ENCODE measurements at regions not wholly inside any gene's neighbourhood (a gene's known extent, or its start where the extent isn't known, plus 50 kb on each side); places are given as distances from the start of the nearest gene placed in this dataset.
A peak's percentile ranks its signal among the peaks of the same experiment; 100 is the strongest.

DNA sequence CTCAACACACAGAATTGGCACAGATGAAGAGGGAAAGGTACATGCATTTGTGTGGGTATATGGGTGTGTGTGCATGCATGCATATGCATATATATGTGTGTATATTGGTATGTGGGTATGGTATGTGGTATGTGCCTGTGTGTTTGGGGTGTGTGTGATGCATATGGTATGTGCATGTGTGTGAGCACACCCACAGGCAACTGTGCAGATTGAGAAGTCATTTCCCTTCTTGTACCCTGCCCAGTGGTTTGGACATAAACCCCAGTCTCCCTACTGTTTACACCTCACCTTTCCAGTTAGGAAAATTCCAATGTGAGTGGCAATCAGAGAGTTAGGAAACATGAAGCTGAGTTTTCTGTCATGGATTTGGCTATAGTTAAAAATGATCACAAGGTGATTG, 178.0 kb downstream of the NXNL2 start:
- TF ChIP-seq, protein P1, sequence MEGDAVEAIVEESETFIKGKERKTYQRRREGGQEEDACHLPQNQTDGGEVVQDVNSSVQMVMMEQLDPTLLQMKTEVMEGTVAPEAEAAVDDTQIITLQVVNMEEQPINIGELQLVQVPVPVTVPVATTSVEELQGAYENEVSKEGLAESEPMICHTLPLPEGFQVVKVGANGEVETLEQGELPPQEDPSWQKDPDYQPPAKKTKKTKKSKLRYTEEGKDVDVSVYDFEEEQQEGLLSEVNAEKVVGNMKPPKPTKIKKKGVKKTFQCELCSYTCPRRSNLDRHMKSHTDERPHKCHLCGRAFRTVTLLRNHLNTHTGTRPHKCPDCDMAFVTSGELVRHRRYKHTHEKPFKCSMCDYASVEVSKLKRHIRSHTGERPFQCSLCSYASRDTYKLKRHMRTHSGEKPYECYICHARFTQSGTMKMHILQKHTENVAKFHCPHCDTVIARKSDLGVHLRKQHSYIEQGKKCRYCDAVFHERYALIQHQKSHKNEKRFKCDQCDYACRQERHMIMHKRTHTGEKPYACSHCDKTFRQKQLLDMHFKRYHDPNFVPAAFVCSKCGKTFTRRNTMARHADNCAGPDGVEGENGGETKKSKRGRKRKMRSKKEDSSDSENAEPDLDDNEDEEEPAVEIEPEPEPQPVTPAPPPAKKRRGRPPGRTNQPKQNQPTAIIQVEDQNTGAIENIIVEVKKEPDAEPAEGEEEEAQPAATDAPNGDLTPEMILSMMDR (IDR thresholded peaks at IDR 0.05; ENCODE audit: low read depth, low read length), result no peak
- DNase-seq (ENCODE audit: low read depth in 2 of 2), result no peak

DNA sequence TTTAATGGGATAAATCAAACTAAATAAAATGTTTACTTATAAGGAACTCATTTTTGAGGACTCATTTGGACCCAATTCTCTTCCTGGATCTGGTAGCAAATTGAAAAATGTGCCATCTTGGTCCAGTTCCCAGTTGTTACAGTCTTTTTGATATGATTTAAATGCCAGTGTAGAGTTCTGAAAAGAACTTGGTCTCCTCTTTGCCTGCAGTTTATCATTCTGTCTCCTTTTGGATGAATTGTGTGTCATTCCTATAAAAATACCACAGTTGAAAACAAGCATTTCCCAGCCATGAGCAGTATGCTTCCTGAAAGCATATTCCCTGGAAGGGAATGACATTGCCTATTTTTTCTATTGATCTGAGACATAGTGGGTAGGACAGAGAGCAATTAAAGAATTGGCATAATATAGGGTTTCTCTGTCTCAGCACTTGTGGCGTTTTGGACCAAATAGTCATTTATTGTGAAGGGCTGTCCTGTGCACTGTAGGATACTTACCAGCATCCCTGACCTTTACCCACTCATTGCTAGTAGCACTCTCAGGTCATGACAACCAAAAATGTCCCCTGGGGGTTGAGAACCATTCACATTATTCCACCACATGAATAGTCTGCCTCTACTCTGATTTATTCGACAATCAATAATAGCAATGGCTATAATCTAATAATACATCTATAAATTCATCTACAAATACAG, 181.8 kb downstream of the NXNL2 start:
- TF ChIP-seq, protein P1 (IDR thresholded peaks at IDR 0.05; ENCODE audit: low read depth, low read length), result no peak
- no peak overlapping the region for H3K4me3 ChIP-seq (replicated peaks in 1 of 2; ENCODE audit: low read depth in 2 of 2, low read length in 2 of 2)
- DNase-seq (ENCODE audit: low read depth in 2 of 2), result no peak

More for the DNA sequence above, 178.0 kb downstream of the NXNL2 start:
- H3K4me3 ChIP-seq (replicated peaks in 1 of 2; ENCODE audit: low read depth in 2 of 2, low read length in 2 of 2), result no peak overlapping the region

DNA sequence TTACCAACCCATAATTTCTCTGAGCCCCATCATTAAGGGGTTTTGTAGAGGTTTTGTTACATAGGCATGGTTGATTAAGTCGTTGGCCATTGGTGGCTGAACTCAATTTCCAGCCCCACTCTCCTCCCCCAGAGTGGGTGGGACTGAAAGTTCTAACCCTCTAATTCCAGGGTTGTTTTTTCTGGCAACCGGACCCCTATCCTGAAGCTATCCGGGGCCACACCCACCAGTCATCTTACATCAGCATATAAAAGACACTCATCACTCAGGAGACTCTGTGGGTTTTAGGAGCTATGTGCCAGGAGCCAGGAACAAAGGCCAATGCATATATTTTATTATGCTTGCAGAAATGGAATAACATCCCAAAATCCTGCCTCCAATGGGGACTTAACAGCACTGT, 186.0 kb downstream of the NXNL2 start:
- DNase-seq (ENCODE audit: low read depth in 2 of 2), result peak in 1 of 2 donors; percentile 67
- H3K4me3 ChIP-seq (replicated peaks in 1 of 2; ENCODE audit: low read depth in 2 of 2, low read length in 2 of 2), result no peak overlapping the region
- TF ChIP-seq, protein P1 (IDR thresholded peaks at IDR 0.05; ENCODE audit: low read depth, low read length), result no peak

DNA sequence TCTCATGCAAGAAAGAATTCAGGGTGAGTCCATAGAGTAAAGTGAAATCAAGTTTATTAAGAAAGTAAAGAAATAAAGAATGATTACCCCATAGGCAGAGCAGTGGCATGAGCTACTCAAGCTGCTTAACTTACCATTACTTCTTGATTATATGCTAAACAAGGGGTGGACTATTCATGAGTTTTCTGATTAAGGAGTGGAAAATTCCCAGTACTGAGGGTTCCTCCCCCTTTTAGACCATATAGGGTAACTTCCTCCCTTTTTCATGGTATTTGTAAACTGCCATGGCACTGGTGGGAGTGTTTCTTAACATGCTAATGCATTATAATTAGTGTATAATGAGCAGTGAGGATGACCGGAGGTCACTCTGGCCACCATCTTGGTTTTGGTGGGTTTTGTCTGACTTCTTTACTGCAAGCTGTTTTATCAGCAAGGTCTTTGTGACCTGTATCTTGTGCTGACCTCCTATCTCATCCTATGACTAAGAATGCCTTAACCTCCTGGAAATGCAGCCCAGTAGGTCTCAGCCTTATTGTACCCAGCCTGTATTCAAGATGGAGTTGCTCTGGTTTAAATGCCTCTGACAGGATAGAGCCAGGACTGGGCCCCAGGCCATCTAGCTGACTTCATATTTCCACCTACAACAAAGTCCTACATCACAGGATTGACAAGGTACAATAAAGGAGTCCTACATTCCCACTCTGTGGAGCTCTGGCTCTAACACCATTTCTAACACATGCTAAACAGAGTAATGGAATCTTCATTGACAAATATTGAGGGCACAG, 186.7 kb downstream of the NXNL2 start:
- H3K4me3 ChIP-seq (replicated peaks in 1 of 2; ENCODE audit: low read depth in 2 of 2, low read length in 2 of 2), result no peak overlapping the region
- TF ChIP-seq, protein P1 (IDR thresholded peaks at IDR 0.05; ENCODE audit: low read depth, low read length), result no peak
- no peak for DNase-seq (ENCODE audit: low read depth in 2 of 2)

DNA sequence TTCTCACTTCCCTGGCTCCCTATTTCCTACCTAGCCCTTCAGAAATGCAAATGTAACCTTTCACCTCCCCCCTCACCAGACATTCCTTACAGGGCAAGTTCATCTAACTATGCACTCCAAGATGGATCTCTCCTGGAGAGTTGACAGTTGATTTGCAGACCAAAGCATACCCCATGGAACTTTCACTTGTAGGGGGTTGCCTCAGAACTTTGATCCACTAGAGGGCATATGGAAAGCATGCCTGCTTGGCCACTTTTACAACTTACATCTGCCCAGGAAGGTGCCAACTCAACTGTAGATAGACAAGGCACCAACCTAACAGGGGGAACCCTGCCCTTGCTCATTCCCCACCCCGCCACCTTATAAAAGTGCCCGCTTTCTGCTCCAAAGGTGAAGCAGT, 187.8 kb downstream of the NXNL2 start:
- no peak overlapping the region for H3K4me3 ChIP-seq (replicated peaks in 1 of 2; ENCODE audit: low read depth in 2 of 2, low read length in 2 of 2)
- DNase-seq (ENCODE audit: low read depth in 2 of 2), result peak; percentile 39 to 52
- TF ChIP-seq, protein P1 (IDR thresholded peaks at IDR 0.05; ENCODE audit: low read depth, low read length), result peak; percentile 42

DNA sequence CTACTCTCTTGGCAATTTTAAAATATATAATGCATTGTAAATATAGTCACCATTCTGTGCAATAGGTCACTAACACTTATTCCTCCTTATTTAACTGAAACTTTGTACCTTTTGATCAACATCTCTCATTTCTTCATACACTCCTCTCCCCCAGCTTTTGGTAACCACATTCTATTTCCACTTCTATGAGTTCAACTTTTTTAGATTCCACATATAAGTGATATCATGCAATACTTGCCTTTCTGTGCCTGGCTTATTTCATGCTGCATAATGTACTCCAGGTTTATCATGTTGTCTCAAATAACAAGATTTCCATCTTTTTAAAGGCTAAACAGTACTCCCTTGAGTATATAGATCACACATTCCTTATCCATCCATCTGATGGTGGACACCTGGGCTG, 188.8 kb downstream of the NXNL2 start:
- no peak for DNase-seq (ENCODE audit: low read depth in 2 of 2)
- TF ChIP-seq, protein P1 (IDR thresholded peaks at IDR 0.05; ENCODE audit: low read depth, low read length), result no peak

More for the DNA sequence above, 188.8 kb downstream of the NXNL2 start:
- H3K4me3 ChIP-seq (replicated peaks in 1 of 2; ENCODE audit: low read depth in 2 of 2, low read length in 2 of 2), result no peak overlapping the region

Measured in cardiac fibroblast (primary cell).